ENCODE measurements at regions not wholly inside any gene's neighbourhood (a gene's known extent, or its start where the extent isn't known, plus 50 kb on each side); places are given as distances from the start of the nearest gene placed in this dataset.
"Not testable (repeated sequence)": the region's sequence is repeated elsewhere in the genome, so short reads cannot be mapped to it uniquely, and the experiment has no call there.

GRCh38 chr1:234918961-234919761 lies 209.5 kb downstream of the TOMM20 start:
- no peak for DNase-seq (ENCODE audit: low spot score)

DNA sequence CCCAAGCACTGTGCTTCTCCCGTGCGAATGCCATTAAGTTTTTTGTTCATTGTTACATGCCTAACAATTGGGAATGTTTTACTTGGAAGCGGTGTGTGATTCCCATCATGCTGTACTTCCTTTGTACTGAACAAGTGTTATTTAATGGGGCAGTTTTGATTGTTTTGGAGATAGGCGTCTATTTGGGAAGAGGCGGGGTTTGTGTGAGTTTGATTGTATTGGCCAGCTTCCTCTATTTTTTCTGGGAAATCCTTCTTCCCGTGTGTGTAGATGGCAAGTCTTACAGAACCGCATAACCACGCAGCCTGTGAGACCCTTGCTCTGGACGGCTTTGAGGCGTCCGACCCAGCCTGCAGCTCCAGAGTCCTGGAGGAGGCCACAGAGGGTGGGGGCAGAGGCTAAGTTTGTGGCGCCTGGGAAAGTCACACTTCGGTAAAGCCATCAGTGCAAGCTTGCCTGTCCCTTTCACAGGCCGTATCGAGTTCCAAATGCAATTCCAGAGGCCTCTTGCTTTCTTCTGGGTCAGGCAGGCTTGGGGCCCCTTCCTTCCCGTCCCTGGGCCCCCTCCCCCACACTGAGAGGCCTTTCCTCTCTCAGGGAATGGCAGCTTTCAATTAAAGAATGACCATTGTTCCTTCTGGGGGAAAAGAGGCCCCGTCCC lies 210.3 kb downstream of the TOMM20 start:
- DNase-seq (ENCODE audit: low spot score) = no peak

DNA sequence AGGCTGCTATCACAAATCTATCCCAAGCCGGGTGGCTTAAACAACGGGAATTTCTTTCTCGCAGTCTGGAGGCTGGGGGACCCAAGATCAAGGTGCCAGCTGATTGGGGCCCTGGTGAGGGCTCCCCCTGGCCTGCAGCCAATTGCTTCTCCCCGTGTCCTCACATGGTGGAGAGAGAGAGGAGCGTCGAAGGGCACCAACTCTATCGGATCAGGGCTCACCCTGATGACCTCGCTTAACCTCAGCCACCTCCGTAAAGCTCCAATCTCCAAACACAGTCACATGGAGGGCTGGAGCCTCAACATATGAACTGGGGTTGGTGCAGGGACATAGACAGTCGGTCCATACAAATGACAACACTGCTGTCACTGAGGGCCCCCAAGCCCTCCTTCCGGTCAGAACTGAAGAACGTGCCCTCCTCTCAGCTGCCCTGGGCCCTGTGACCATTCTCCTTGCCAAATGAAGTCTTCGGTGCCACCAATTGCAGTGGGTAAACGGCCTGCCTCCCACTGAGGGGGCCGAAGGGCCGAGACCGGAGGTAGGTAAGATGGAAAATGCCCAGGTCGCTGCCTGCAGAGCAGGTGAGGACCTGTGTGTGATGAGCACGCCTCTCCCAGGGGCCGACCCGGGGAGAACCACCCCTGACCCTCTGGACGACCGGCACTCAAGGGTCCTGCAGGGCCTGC lies 211.0 kb downstream of the TOMM20 start:
- DNase-seq (ENCODE audit: low spot score) = no peak

GRCh38 chr1:234916840-234917239 lies 211.8 kb downstream of the TOMM20 start:
- no peak for DNase-seq (ENCODE audit: low spot score)

DNA sequence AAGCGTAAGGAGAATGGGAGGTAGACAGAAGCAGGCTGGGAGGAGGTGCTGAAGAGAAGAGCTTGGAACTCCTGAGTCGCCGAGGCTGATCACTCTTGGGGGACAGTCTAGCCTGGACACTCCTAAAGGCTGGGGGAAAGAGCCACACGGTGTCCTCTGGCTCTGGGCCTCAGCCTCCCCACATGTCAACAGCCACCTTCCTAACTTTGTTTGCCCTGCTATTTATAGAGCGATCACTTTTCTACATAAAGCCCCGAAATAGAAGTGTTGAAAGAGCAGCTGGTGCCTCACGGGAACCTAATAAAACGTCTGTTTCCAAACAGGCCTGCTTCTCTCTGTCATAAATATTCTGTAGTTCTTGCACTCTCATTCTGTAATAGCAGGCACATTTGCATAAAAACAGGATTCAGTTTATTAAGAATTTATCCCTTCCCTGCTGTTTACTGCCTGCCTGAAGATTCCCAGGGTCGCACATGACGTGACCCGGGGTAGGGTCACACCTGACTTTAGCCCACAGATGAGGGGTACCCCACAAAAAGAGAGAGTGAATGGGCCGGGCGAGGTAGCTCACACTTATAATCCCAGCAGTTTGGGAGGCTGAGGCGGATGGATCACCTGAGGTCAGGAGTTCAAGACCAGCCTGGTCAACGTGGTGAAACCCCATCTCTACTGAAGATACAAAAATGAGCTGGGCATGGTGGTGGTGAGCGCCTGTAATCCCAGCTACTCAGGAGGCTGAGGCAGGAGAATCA lies 212.5 kb downstream of the TOMM20 start:
- no peak for DNase-seq (ENCODE audit: low spot score)

DNA sequence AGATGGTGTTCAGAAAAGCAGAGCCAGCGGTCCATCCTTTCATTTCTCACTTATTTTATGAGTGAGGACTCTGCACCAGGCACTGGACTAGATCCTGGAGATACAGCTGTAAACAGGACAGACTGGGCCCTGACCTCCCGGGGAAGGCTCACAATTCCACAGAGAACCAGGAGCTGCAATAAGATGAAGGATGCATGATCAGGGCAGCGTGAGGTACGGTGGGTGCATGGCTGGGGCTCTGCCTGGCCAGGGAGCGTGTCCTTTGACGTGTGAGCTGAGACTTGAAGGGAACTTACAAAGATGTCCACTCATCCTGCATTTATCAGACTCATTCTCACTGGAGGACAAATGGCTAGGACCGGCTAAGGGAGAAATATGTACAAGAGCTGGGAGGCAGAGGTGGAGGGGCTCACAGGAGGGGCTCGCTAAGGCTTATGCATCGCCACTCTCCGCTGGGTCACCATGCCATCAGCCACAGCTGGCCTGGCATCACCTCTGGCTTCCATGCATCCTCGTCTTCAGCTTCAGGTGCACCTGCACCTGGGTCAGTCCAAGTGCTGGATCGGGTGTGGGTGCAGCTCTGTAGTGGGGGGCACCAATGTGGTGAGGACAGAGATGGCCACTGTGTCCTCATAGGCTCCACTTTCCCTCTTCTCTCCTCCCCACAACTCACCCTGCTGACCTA lies 213.9 kb downstream of the TOMM20 start:
- DNase-seq (ENCODE audit: low spot score) = no peak

GRCh38 chr1:234913771-234914170 lies 214.9 kb downstream of the TOMM20 start:
- DNase-seq (ENCODE audit: low spot score) = no peak

DNA sequence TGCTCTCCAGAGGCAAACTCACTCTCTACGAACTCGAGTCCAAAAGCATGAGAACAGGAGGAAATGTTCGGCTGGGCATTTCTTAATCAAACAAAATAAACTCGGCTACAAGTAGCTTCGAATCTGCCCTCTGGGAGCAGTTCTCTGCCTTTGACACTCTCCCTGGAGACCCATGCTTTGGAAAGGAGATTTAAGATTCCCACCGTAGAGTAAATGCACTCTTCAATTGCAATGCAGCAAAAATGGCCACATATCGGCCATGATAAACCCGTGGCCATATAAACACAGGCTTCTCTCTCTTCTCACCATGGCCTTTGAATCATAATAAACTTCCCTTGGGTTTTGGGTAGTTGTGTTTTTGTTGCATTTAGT lies 215.4 kb downstream of the TOMM20 start:
- no peak for DNase-seq (ENCODE audit: low spot score)

GRCh38 chr1:234912548-234913277 lies 215.9 kb downstream of the TOMM20 start:
- no peak for DNase-seq (ENCODE audit: low spot score)

DNA sequence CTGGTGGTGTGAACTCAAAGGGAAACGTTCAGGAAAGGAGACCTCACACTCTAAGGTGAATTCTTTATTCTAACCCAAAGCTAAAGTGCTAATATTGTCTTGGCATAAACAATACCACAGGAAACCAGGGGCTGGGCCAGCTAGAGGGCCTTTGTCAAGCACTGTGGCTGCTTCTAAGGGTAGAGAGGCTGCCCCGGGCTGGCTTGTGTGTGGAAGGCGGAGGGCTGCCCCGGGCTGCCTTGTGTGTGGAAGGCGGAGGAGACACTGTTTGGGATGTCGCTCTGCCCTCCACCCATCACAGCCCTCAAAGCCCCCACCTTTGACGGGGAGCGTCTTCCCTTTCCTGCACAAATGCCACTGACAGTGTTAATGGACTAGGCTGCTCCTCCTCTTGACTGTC lies 216.8 kb downstream of the TOMM20 start:
- no peak for DNase-seq (ENCODE audit: low spot score)

GRCh38 chr1:234911136-234911535 lies 217.5 kb downstream of the TOMM20 start:
- DNase-seq (ENCODE audit: low spot score) = not testable (repeated sequence)

- DNase-seq (ENCODE audit: low spot score) = no peak
These were observed 218.8 kb downstream of the TOMM20 start for GRCh38 chr1:234909851-234910250.

DNA sequence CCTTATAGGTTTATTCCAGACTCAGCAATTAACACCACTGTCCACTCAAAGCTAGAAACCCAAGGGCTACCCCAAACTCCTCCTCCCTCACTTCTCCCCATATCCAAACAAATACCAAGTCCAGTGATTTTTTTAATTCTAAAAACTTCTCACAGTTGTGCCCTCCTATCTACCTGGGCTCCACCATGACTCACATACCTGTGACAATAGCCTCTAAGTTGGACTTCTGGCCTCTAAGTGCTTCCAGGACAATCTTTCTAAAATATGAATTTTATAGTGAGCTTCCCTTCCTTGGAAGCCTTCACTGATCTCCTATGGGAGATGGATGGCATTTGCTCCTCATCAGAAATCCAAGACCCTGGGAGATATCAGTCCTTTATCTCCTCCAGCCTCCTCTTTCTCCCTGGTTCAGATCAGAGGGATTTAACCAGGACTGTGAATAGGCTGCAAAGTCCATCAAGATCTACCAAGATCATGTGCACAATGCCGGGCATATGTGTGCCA lies 219.3 kb downstream of the TOMM20 start:
- no peak for DNase-seq (ENCODE audit: low spot score)

DNA sequence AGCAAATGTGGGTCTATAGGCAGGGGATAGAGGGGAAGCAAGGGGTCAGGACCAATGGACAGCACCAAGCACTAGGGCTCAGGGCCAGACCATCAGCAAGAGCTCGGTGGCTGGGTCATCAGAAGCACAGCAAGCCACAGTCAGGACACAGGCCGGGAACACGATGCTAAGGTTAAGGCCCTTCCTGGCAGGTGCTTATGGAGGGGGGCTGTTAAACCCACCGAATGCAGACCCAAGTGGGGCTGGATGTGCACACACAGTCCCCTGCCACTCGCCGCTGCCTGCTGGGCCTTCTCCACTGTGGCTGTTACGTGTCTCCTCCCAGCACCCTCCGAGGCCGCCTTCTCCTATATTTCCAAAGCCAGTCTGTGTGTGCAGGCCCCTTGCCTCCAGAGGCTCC lies 220.1 kb downstream of the TOMM20 start:
- DNase-seq (ENCODE audit: low spot score) = no peak

GRCh38 chr1:234907940-234908405 lies 220.7 kb downstream of the TOMM20 start:
- no peak for DNase-seq (ENCODE audit: low spot score)

DNA sequence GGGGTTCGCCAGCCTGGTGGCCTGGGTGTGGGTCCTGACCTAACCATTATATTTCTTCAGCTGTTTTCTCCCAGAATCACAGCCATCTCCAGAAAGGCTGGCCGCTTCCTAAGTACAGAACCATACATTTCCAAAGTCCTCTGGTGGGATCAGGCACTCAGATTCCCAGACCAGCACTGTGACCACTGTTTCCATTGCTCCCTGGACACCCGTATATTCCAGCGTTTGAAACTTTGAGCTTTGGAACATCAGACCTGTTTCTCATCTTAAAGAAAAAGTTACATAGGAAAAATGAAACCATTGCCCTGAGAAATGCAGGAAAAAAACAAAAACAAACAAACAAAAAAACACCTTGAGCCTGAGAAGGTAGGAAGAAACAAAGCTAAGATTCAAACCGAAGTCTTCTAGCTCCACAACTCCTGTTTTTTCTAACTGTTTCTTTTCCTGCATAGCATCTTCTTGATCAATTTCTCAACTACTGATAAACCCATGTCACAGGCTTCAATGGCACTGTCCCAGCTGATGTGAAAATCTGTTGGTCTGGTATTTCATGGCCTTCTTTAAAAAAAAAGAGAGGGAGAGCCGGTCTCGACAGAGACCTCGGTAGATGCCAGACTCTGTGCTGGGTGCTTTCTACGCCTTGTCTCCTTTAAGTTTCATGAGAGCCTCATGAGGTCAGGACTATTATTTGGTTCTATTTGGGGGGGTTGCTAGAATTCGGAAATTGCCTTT lies 221.3 kb downstream of the TOMM20 start:
- DNase-seq (ENCODE audit: low spot score) = no peak

GRCh38 chr1:234906654-234907053 lies 222.0 kb downstream of the TOMM20 start:
- no peak for DNase-seq (ENCODE audit: low spot score)

GRCh38 chr1:234902774-234903547 lies 225.7 kb downstream of the TOMM20 start:
- DNase-seq (ENCODE audit: low spot score) = no peak

GRCh38 chr1:234901491-234902049 lies 227.1 kb downstream of the TOMM20 start:
- no peak for DNase-seq (ENCODE audit: low spot score)
